Neural progenitor cell (in vitro differentiated cells): ENCODE measurements at regions not wholly inside any gene's neighbourhood (a gene's known extent, or its start where the extent isn't known, plus 50 kb on each side); places are given as distances from the start of the nearest gene placed in this dataset.

Experiments
- DNase-seq: peaks from one replicate; pipeline ENCODE4 v3.0.0-alpha.2; 2016; ENCODE audit warnings: low spot score
- H2AFZ ChIP-seq: fragments of 200-600 bp; sonication (generic); replicated peaks from 2 replicates; pipeline ENCODE4 v1.6.1; 2016; ENCODE audit warnings: antibody characterized with exemption
- H3F3A ChIP-seq: fragments of 200-600 bp; sonication (generic); 2 replicates; pipeline ENCODE4 v1.6.1; 2016; ENCODE audit warnings: antibody characterized with exemption, low read depth
- H3K27ac ChIP-seq: fragments of 200-600 bp; sonication (generic); 2 replicates; pipeline ENCODE4 v1.5.1; 2016; ENCODE audit warnings: mild to moderate bottlenecking
- H3K27me3 ChIP-seq: fragments of 200-600 bp; sonication (generic); 2 replicates; pipeline ENCODE4 v1.6.1; 2016; ENCODE audit warnings: mild to moderate bottlenecking, moderate library complexity
- H3K36me3 ChIP-seq: fragments of 200-600 bp; sonication (generic); 2 replicates; pipeline ENCODE4 v1.5.1; 2016
- H3K4me1 ChIP-seq: fragments of 200-600 bp; sonication (generic); 2 replicates; pipeline ENCODE4 v1.6.1; 2016; ENCODE audit warnings: mixed run types
- H3K4me2 ChIP-seq: fragments of 200-600 bp; sonication (generic); 2 replicates; pipeline ENCODE4 v1.6.1; 2016
- H3K4me3 ChIP-seq: fragments of 200-600 bp; sonication (generic); 2 replicates; pipeline ENCODE4 v1.5.1; 2016
- H3K79me2 ChIP-seq: fragments of 200-600 bp; sonication (generic); 2 replicates; pipeline ENCODE4 v1.6.1; 2016; ENCODE audit warnings: low read depth
- H3K9ac ChIP-seq: fragments of 200-600 bp; sonication (generic); 2 replicates; pipeline ENCODE4 v1.6.1; 2016
- H3K9me3 ChIP-seq: fragments of 200-600 bp; sonication (generic); 2 replicates; pipeline ENCODE4 v1.5.1; 2016; ENCODE audit warnings: low read depth
- H4K20me1 ChIP-seq: fragments of 200-600 bp; sonication (generic); 2 replicates; pipeline ENCODE4 v1.6.1; 2016; ENCODE audit warnings: low read depth
- H3K27ac Mint-ChIP-seq: 3 replicates; pipeline ENCODE4 v1.8.0; 2021; ENCODE audit warnings: mixed read lengths
- H3K27me3 Mint-ChIP-seq: 2 replicates; pipeline ENCODE4 v1.8.0; 2022; ENCODE audit warnings: low read depth, mild to moderate bottlenecking, inconsistent platforms, moderate library complexity, mixed read lengths; ENCODE audit not compliant: insufficient read depth
- H3K36me3 Mint-ChIP-seq: 3 replicates; pipeline ENCODE4 v1.8.0; 2021; ENCODE audit warnings: mixed read lengths
- H3K4me1 Mint-ChIP-seq: 3 replicates; pipeline ENCODE4 v1.8.0; 2021; ENCODE audit warnings: mixed read lengths
- H3K4me3 Mint-ChIP-seq: 3 replicates; pipeline ENCODE4 v1.8.0; 2021; ENCODE audit warnings: mild to moderate bottlenecking, moderate library complexity, mixed read lengths
- H3K9me3 Mint-ChIP-seq: 3 replicates; pipeline ENCODE4 v1.8.0; 2020; ENCODE audit warnings: mixed read lengths
- EZH2 ChIP-seq: fragments of 200-600 bp; sonication (generic); IDR thresholded peaks from 2 replicates; pipeline ENCODE4 v1.6.1; 2017; ENCODE audit warnings: antibody characterized with exemption, mild to moderate bottlenecking, moderate library complexity
- EZH2phosphoT487 ChIP-seq: fragments of 200-600 bp; sonication (generic); IDR thresholded peaks from 2 replicates; pipeline ENCODE4 v1.6.1; 2017; ENCODE audit warnings: antibody characterized with exemption
- TF ChIP-seq, protein P1 (sequence below): fragments of 200-600 bp; sonication (generic); IDR thresholded peaks from 2 replicates; pipeline ENCODE4 v1.5.1; 2017; ENCODE audit warnings: antibody characterized with exemption, mild to moderate bottlenecking

- no peak overlapping the region for H3K9ac ChIP-seq
- no peaks in the 10 kb centered on the region for H3K9me3 ChIP-seq
- H3K27ac ChIP-seq: no peak overlapping the region
- no peaks in the 10 kb centered on the region for H3K9me3 Mint-ChIP-seq
- no peaks in the 10 kb centered on the region for H3K36me3 Mint-ChIP-seq
- H3K27me3 Mint-ChIP-seq: no peaks in the 10 kb centered on the region
- H3F3A ChIP-seq: no peaks in the 10 kb centered on the region
- H3K36me3 ChIP-seq: no peaks in the 10 kb centered on the region
- no peak overlapping the region for H3K4me2 ChIP-seq
- peak; percentile 81 for DNase-seq
- H3K27me3 ChIP-seq: no peaks in the 10 kb centered on the region
- H3K4me1 Mint-ChIP-seq: peaks cover 6% of the 10 kb centered on the region
- H3K79me2 ChIP-seq: no peaks in the 10 kb centered on the region
- H3K27ac Mint-ChIP-seq: no peak overlapping the region
- H3K4me1 ChIP-seq: peaks cover 5% of the 10 kb centered on the region
- H3K4me3 Mint-ChIP-seq: no peak overlapping the region
- no peak overlapping the region for H3K4me3 ChIP-seq
- no peaks in the 10 kb centered on the region for H4K20me1 ChIP-seq
- H2AFZ ChIP-seq: no peak overlapping the region
- no peak for TF ChIP-seq EZH2phosphoT487
- no peak for TF ChIP-seq EZH2
- TF ChIP-seq, protein P1, sequence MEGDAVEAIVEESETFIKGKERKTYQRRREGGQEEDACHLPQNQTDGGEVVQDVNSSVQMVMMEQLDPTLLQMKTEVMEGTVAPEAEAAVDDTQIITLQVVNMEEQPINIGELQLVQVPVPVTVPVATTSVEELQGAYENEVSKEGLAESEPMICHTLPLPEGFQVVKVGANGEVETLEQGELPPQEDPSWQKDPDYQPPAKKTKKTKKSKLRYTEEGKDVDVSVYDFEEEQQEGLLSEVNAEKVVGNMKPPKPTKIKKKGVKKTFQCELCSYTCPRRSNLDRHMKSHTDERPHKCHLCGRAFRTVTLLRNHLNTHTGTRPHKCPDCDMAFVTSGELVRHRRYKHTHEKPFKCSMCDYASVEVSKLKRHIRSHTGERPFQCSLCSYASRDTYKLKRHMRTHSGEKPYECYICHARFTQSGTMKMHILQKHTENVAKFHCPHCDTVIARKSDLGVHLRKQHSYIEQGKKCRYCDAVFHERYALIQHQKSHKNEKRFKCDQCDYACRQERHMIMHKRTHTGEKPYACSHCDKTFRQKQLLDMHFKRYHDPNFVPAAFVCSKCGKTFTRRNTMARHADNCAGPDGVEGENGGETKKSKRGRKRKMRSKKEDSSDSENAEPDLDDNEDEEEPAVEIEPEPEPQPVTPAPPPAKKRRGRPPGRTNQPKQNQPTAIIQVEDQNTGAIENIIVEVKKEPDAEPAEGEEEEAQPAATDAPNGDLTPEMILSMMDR: peak; percentile 92
These were observed 254.5 kb upstream of the VEGFC start for GRCh38 chr4:177047070-177047850.

DNA sequence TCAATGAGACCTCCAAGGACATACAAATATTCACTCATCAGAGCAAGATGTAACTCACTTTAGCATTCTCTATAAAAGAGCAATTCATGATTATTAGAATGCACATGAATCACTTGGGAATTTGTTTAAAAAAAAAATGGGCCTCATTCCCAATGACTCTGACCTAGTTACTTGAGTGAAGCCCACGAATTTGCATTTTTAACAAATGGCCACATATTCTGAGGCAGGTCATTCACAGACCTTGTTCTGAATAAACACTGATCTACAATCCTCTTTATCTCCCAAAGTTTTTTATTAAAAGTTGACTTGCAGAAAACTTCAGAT, 255.1 kb upstream of the VEGFC start:
- H3K36me3 Mint-ChIP-seq: no peaks in the 10 kb centered on the region
- no peaks in the 10 kb centered on the region for H3K9me3 Mint-ChIP-seq
- H3K27me3 Mint-ChIP-seq: no peaks in the 10 kb centered on the region
- Histone ChIP-seq H3K36me3 (no peaks in the 10 kb centered on the region), H3K9me3 (no peaks in the 10 kb centered on the region), H3K9ac (no peak overlapping the region), H2AFZ (no peak overlapping the region), H3K4me3 (no peak overlapping the region), H3K79me2 (no peaks in the 10 kb centered on the region), H3K4me1 (peaks cover 5% of the 10 kb centered on the region), H3F3A (no peaks in the 10 kb centered on the region), H4K20me1 (no peaks in the 10 kb centered on the region), H3K4me2 (no peak overlapping the region), H3K27ac (no peak overlapping the region), H3K27me3 (no peaks in the 10 kb centered on the region)
- TF ChIP-seq EZH2phosphoT487: no peak
- TF ChIP-seq, protein P1: no peak
- TF ChIP-seq EZH2: no peak
- no peak for DNase-seq
- peaks cover 6% of the 10 kb centered on the region for H3K4me1 Mint-ChIP-seq
- H3K4me3 Mint-ChIP-seq: no peak overlapping the region
- no peak overlapping the region for H3K27ac Mint-ChIP-seq

GRCh38 chr4:177051473-177052060, 258.1 kb upstream of the NEIL3 start:
- Histone ChIP-seq H3K4me1 (peaks cover 5% of the 10 kb centered on the region), H3K36me3 (no peaks in the 10 kb centered on the region), H3F3A (no peaks in the 10 kb centered on the region), H2AFZ (no peak overlapping the region), H3K9me3 (no peaks in the 10 kb centered on the region), H3K9ac (no peak overlapping the region), H3K79me2 (no peaks in the 10 kb centered on the region), H3K4me3 (no peak overlapping the region), H3K27me3 (no peaks in the 10 kb centered on the region), H4K20me1 (no peaks in the 10 kb centered on the region), H3K4me2 (no peak overlapping the region), H3K27ac (no peak overlapping the region)
- TF ChIP-seq, protein P1: peak; percentile 75
- TF ChIP-seq EZH2 (no peak), EZH2phosphoT487 (no peak)
- peaks cover 6% of the 10 kb centered on the region for H3K4me1 Mint-ChIP-seq
- H3K9me3 Mint-ChIP-seq: no peaks in the 10 kb centered on the region
- no peaks in the 10 kb centered on the region for H3K27me3 Mint-ChIP-seq
- no peaks in the 10 kb centered on the region for H3K36me3 Mint-ChIP-seq
- DNase-seq: peak; percentile 80
- H3K27ac Mint-ChIP-seq: no peak overlapping the region
- H3K4me3 Mint-ChIP-seq: no peak overlapping the region
